ENCODE measurements at regions not wholly inside any gene's neighbourhood (a gene's known extent, or its start where the extent isn't known, plus 50 kb on each side); places are given as distances from the start of the nearest gene placed in this dataset.
A peak's percentile ranks its signal among the peaks of the same experiment; 100 is the strongest.

- TF ChIP-seq, protein P1, sequence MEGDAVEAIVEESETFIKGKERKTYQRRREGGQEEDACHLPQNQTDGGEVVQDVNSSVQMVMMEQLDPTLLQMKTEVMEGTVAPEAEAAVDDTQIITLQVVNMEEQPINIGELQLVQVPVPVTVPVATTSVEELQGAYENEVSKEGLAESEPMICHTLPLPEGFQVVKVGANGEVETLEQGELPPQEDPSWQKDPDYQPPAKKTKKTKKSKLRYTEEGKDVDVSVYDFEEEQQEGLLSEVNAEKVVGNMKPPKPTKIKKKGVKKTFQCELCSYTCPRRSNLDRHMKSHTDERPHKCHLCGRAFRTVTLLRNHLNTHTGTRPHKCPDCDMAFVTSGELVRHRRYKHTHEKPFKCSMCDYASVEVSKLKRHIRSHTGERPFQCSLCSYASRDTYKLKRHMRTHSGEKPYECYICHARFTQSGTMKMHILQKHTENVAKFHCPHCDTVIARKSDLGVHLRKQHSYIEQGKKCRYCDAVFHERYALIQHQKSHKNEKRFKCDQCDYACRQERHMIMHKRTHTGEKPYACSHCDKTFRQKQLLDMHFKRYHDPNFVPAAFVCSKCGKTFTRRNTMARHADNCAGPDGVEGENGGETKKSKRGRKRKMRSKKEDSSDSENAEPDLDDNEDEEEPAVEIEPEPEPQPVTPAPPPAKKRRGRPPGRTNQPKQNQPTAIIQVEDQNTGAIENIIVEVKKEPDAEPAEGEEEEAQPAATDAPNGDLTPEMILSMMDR (IDR thresholded peaks at IDR 0.05): peak in 3 of 6 experiments; percentile 29 to 41 (median 41)
- TF ChIP-seq POLR2A (IDR thresholded peaks at IDR 0.05): no peak
- TF ChIP-seq POLR2AphosphoS5 (IDR thresholded peaks at IDR 0.05): no peak
- no peak for TF ChIP-seq EP300 (IDR thresholded peaks at IDR 0.05)
- Histone ChIP-seq H3K9me3 (peaks cover 0 to 5% (median 0%) of the 10 kb centered on the region in 4 donors), H3K4me3 (no peak overlapping the region), H3K27me3 (no peaks in the 10 kb centered on the region), H3K4me1 (no peaks in the 10 kb centered on the region), H3K27ac (no peak overlapping the region), H3K36me3 (no peaks in the 10 kb centered on the region)
- peak in 1 of 2 donors; percentile 59 for DNase-seq
- ATAC-seq (ENCODE audit: low FRiP score in 2 of 2): peak; percentile 51 to 83
- 51 to 54% methylated on average over 6 of the region's 6 CpGs for WGBS, 2 donors
Measured at GRCh38 chr3:109532257-109533216, 195.2 kb upstream of the DPPA4 start.

DNA sequence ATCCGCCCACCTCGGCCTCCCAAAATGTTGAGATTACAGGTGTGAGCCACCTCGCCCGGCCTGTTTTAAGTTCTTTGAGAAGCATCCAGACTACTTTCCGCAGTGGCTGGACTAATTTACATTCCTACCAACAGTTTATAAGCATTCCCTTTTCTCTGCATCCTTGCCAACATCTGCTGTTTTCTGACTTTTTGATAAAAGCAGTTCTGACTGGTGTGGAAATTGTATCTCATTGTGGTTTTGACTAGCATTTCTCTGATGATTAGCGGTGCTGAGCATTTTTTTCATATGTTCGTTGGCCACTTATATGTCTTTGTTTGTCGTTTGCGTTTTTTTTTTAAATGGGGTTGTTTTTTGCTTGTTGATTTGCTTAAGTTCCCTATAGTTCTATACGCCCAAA is 208.4 kb upstream of the DPPA4 start:
- 86 to 87% methylated on average over 10 of the region's 10 CpGs for WGBS, 2 donors
- DNase-seq (no peak), ATAC-seq (ENCODE audit: low FRiP score in 2 of 2) (no peak)
- Histone ChIP-seq H3K4me3 (no peak overlapping the region), H3K27me3 (no peaks in the 10 kb centered on the region), H3K9me3 (no peaks in the 10 kb centered on the region), H3K36me3 (no peaks in the 10 kb centered on the region), H3K27ac (no peak overlapping the region), H3K4me1 (no peaks in the 10 kb centered on the region)
- TF ChIP-seq POLR2AphosphoS5 (IDR thresholded peaks at IDR 0.05): no peak
- TF ChIP-seq, protein P1 (IDR thresholded peaks at IDR 0.05): no peak
- TF ChIP-seq EP300 (IDR thresholded peaks at IDR 0.05): no peak
- no peak for TF ChIP-seq POLR2A (IDR thresholded peaks at IDR 0.05)

DNA sequence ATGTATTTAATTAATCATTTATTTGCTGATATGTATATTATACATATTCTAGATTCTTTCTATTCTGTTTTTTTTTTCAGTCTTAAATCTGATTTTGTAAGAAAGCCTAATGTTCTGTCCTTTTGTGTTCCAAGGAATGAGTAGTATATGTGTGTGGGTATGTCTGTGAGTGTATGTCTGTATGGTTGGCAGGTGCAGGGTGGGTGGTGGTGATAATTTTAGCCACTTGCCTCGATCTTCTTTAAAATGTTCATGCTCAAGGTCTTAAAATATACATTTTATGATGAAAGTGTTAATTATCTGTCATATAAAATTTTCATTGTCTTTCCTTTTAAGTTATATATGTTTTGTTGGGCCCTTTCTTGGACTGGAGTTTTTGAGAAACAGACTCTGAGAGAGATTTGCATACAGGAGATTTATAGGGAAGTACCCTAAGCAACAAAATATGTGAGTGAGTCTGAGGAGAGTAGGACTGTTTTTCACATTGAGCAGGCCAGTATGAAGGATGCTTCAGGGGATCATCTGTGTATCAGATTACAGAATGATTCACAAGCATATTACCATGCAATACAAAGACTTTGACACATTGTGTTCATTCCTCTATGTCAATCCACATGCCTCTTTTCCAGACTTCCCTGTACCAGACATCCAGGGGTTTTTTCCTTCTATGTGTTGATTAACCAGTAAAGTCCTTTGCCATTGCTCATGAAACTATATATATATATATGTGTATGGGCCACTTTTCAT is 211.0 kb upstream of the DPPA4 start:
- 58 to 60% methylated on average over 1 of the region's 1 CpG for WGBS, 2 donors
- no peaks in the 10 kb centered on the region for H3K4me1 ChIP-seq
- no peaks in the 10 kb centered on the region for H3K9me3 ChIP-seq
- TF ChIP-seq POLR2A (IDR thresholded peaks at IDR 0.05) (no peak), POLR2AphosphoS5 (IDR thresholded peaks at IDR 0.05) (no peak), EP300 (IDR thresholded peaks at IDR 0.05) (no peak)
- TF ChIP-seq, protein P1 (IDR thresholded peaks at IDR 0.05): no peak
- DNase-seq: no peak
- H3K4me3 ChIP-seq: no peak overlapping the region
- no peaks in the 10 kb centered on the region for H3K27me3 ChIP-seq
- H3K27ac ChIP-seq: no peak overlapping the region
- ATAC-seq (ENCODE audit: low FRiP score in 2 of 2): no peak
- no peaks in the 10 kb centered on the region for H3K36me3 ChIP-seq

DNA sequence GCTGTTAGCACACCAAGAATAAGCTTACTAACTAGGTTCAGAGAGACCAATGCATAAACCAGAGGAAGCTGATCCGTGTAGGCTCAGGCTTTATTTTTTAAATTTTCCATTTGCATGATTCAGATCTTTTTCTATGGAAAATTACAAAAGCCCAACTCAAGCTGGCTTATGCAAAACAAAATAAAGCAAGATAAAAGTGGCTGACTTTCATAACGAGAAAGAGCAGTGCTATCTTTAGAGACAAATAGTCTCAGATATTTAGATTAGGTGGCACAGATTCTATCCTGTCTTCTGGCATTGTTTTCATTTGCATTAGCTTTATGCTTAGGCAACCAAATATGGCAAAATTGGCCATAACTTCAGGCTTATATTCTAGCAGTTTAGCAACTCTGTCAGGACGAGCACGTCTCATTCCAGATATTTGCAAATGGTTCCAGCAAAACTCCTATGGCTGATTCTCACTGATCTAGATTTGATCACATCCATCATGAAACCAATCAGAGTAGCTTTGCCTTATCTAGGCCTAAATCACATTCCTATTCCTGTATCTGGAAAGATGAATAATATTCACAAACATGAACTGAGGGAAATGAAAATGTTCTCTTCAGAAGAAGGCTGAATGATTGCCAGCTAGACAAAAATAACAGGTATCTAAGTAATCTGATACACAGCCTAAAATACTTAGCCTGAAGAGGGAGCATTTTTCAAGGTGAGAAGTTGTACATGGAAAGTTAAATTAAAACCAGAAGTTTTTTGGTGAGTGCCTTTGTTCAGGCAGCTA is 216.4 kb upstream of the DPPA4 start:
- Histone ChIP-seq H3K9me3 (peaks cover 0 to 5% (median 0%) of the 10 kb centered on the region in 4 donors), H3K4me1 (no peaks in the 10 kb centered on the region), H3K27me3 (no peaks in the 10 kb centered on the region), H3K27ac (no peak overlapping the region), H3K36me3 (no peaks in the 10 kb centered on the region), H3K4me3 (no peak overlapping the region)
- no peak for TF ChIP-seq POLR2AphosphoS5 (IDR thresholded peaks at IDR 0.05)
- TF ChIP-seq, protein P1 (IDR thresholded peaks at IDR 0.05): no peak
- no peak for TF ChIP-seq EP300 (IDR thresholded peaks at IDR 0.05)
- 49 to 53% methylated on average over 4 of the region's 4 CpGs for WGBS, 2 donors
- ATAC-seq (ENCODE audit: low FRiP score in 2 of 2) (no peak), DNase-seq (no peak)
